T-helper 2 cell treated with Interferon-gamma antibody and Interleukin-4, amounts not matched to agents 5 μg/mL and 100 μg/mL, for 36 hours (primary cell): ENCODE measurements at regions not wholly inside any gene's neighbourhood (a gene's known extent, or its start where the extent isn't known, plus 50 kb on each side); places are given as distances from the start of the nearest gene placed in this dataset.
"Not testable (repeated sequence)": the region's sequence is repeated elsewhere in the genome, so short reads cannot be mapped to it uniquely, and the experiment has no call there.

Source experiments
- DNase-seq: peaks from one replicate; pipeline ENCODE4 v3.0.0; 2021; ENCODE audit warnings: low spot score
- H3K27ac Mint-ChIP-seq: one replicate; pipeline ENCODE4 v1.8.0; 2021; ENCODE audit warnings: mild to moderate bottlenecking, mixed read lengths
- H3K27me3 Mint-ChIP-seq: one replicate; pipeline ENCODE4 v1.8.0; 2021; ENCODE audit warnings: low read depth, mixed read lengths
- H3K36me3 Mint-ChIP-seq: one replicate; pipeline ENCODE4 v1.8.0; 2021; ENCODE audit warnings: low read depth, mixed read lengths
- H3K4me1 Mint-ChIP-seq: one replicate; pipeline ENCODE4 v1.8.0; 2021; ENCODE audit warnings: low read depth, mixed read lengths
- H3K4me3 Mint-ChIP-seq: one replicate; pipeline ENCODE4 v1.8.0; 2022; ENCODE audit warnings: mild to moderate bottlenecking, moderate library complexity, mixed read lengths
- H3K9me3 Mint-ChIP-seq: one replicate; pipeline ENCODE4 v1.8.0; 2021; ENCODE audit warnings: mixed read lengths

- DNase-seq: no peak
- Mint-ChIP-seq H3K27me3 (no peaks in the 10 kb centered on the region), H3K9me3 (no peaks in the 10 kb centered on the region), H3K4me3 (no peak overlapping the region), H3K4me1 (no peaks in the 10 kb centered on the region), H3K36me3 (peaks cover 21% of the 10 kb centered on the region), H3K27ac (no peak overlapping the region)
These were observed 481.9 kb downstream of the UTRN start for GRCh38 chr6:144767051-144767450.

DNA sequence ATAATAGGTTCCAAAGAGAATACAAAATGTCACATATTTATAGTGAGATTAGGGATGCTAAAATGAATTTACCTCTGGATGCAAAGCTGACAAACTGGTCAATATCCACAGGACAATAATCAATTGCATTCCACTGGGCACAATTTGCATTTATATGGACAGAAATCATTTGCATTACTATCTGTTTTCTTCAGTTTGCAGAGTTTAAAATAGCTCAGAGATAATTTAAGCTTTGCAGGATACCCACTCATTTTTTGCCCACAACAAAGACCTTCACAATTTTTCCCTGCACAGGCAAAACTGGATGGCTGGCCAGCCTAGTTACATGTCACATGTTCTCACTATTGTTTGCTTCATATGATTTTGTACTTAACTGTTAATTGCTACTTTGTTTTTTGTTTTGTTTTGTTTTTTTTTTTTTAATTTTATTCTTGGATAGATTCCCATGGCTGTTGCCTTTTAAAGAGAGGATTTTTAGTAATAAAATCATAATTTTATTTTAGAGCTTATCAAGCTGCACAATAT, 483.5 kb downstream of the UTRN start:
- Mint-ChIP-seq H3K4me3 (no peak overlapping the region), H3K27me3 (no peaks in the 10 kb centered on the region), H3K27ac (no peak overlapping the region), H3K9me3 (no peaks in the 10 kb centered on the region), H3K4me1 (no peaks in the 10 kb centered on the region), H3K36me3 (peaks cover 23% of the 10 kb centered on the region)
- no peak for DNase-seq

DNA sequence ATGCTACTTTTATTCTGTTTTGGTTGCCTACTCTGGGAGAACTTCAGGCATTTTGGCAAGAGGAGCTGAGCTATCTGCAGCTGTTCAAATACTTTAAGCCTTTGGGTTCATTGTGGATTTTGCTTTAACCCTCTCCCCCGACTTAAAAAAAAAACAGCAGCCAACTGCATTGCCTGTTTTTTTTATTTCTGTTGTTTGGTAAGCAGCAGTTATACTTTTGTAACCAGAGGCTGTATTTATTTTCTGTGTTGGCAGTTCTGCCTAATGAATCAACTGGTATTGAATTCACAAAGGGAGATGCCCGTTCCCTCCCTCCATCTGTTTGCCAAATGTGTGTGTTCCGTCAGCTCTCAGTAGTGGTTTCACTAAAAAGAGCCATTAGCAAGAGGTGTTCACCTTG, 484.0 kb downstream of the UTRN start:
- Mint-ChIP-seq H3K27me3 (no peaks in the 10 kb centered on the region), H3K4me3 (no peak overlapping the region), H3K36me3 (peaks cover 28% of the 10 kb centered on the region), H3K4me1 (no peaks in the 10 kb centered on the region), H3K9me3 (no peaks in the 10 kb centered on the region), H3K27ac (no peak overlapping the region)
- no peak for DNase-seq

- Mint-ChIP-seq H3K4me1 (peaks cover 4% of the 10 kb centered on the region), H3K27me3 (no peaks in the 10 kb centered on the region), H3K36me3 (peaks cover 44% of the 10 kb centered on the region), H3K4me3 (no peak overlapping the region), H3K27ac (no peak overlapping the region), H3K9me3 (no peaks in the 10 kb centered on the region)
- DNase-seq: no peak
These were observed 491.1 kb downstream of the UTRN start for GRCh38 chr6:144776031-144776819.

DNA sequence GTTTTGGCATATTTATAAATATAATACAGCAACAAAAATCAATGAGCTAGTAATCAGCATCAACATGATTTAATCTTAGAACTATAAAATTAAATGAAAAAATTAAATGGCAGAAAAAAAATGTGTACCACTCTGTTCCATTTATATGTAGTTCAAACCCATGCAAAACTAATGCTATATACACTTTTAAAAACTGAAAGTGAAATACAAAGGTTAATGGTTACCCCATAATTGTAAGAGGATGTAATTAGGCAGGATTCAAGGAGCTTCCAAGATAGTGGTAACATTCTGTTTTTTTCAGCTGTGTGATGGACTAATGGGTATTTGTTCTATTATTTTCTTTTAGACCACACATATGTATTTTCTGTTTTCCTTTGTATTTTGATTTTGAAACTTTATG, 492.1 kb downstream of the UTRN start:
- DNase-seq: no peak
- H3K4me1 Mint-ChIP-seq: peaks cover 4% of the 10 kb centered on the region
- peaks cover 47% of the 10 kb centered on the region for H3K36me3 Mint-ChIP-seq
- no peaks in the 10 kb centered on the region for H3K9me3 Mint-ChIP-seq
- no peak overlapping the region for H3K27ac Mint-ChIP-seq
- no peak overlapping the region for H3K4me3 Mint-ChIP-seq
- no peaks in the 10 kb centered on the region for H3K27me3 Mint-ChIP-seq

GRCh38 chr6:144778056-144778455, 492.9 kb downstream of the UTRN start:
- H3K27me3 Mint-ChIP-seq: no peaks in the 10 kb centered on the region

DNA sequence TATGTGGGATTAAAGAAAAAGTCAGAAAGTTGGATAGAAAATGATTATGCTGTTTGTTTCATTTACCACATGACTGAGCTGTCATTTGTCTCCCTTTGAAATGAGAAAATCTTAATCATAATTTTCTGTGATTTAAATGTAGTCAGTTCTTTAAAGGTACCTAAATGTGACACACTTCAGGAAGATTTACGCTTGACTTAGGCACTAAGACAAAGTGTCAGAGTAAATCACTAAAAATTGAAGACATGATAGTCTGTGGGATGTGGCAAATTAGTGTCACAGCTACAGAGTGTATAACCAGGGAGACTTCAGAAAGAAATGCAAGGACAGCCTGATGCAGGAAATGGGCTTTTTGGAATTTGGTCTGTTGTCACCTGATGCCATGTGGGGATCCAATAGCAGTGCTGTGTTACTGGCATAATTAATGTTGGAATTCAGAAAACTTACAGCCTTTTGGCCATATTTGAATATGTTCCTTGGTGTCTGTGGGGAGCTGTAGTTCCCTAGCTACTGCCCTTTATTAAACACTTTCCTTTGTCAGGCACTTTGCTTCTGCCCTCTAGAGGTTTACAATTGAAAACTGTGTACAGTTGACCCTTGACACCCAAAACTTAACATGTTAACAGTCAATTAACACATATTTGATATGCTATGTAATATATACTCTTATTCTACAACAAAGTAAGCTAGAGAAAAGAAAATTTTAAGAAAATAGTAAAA, 493.8 kb downstream of the UTRN start:
- H3K27me3 Mint-ChIP-seq: no peaks in the 10 kb centered on the region
- peaks cover 4% of the 10 kb centered on the region for H3K4me1 Mint-ChIP-seq
- no peak overlapping the region for H3K27ac Mint-ChIP-seq
- no peaks in the 10 kb centered on the region for H3K9me3 Mint-ChIP-seq
- DNase-seq: no peak
- peaks cover 36% of the 10 kb centered on the region for H3K36me3 Mint-ChIP-seq
- H3K4me3 Mint-ChIP-seq: no peak overlapping the region

More at GRCh38 chr6:144778056-144778455, 492.9 kb downstream of the UTRN start:
- no peak for DNase-seq
- no peaks in the 10 kb centered on the region for H3K9me3 Mint-ChIP-seq
- peaks cover 4% of the 10 kb centered on the region for H3K4me1 Mint-ChIP-seq
- H3K27ac Mint-ChIP-seq: no peak overlapping the region
- H3K36me3 Mint-ChIP-seq: peaks cover 43% of the 10 kb centered on the region
- no peak overlapping the region for H3K4me3 Mint-ChIP-seq

GRCh38 chr6:144781836-144782235, 496.7 kb downstream of the UTRN start:
- H3K4me3 Mint-ChIP-seq: no peak overlapping the region
- DNase-seq: no peak
- H3K9me3 Mint-ChIP-seq: no peaks in the 10 kb centered on the region
- no peaks in the 10 kb centered on the region for H3K27me3 Mint-ChIP-seq
- H3K4me1 Mint-ChIP-seq: peaks cover 4% of the 10 kb centered on the region
- peaks cover 16% of the 10 kb centered on the region for H3K36me3 Mint-ChIP-seq
- H3K27ac Mint-ChIP-seq: no peak overlapping the region

DNA sequence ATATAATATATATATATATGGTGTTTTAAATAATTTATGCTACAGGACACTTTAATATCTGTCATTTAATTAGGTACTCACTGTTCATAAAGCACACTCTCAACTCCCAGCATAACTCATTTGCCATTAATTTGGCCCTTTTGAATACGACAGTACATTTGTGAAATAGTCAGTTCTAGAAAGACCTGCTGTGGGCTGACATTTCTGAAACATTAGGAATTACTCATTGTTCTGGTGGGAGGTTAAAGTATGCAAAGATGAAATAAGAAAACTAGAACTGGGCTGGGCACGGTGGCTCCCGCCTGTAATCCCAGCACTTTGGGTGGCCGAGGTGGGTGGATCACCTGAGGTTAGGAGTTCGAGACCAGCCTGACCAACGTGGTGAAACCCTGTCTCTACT, 497.5 kb downstream of the UTRN start:
- Mint-ChIP-seq H3K36me3 (peaks cover 13% of the 10 kb centered on the region), H3K27ac (no peak overlapping the region), H3K4me1 (peaks cover 3% of the 10 kb centered on the region), H3K27me3 (no peaks in the 10 kb centered on the region), H3K9me3 (no peaks in the 10 kb centered on the region), H3K4me3 (no peak overlapping the region)
- DNase-seq: peak; percentile 6

- DNase-seq: no peak
- H3K27me3 Mint-ChIP-seq: no peaks in the 10 kb centered on the region
- peaks cover 14% of the 10 kb centered on the region for H3K36me3 Mint-ChIP-seq
- H3K4me1 Mint-ChIP-seq: no peaks in the 10 kb centered on the region
- no peaks in the 10 kb centered on the region for H3K9me3 Mint-ChIP-seq
- H3K4me3 Mint-ChIP-seq: no peak overlapping the region
- no peak overlapping the region for H3K27ac Mint-ChIP-seq
These were observed 499.9 kb downstream of the UTRN start for GRCh38 chr6:144785056-144785455.

DNA sequence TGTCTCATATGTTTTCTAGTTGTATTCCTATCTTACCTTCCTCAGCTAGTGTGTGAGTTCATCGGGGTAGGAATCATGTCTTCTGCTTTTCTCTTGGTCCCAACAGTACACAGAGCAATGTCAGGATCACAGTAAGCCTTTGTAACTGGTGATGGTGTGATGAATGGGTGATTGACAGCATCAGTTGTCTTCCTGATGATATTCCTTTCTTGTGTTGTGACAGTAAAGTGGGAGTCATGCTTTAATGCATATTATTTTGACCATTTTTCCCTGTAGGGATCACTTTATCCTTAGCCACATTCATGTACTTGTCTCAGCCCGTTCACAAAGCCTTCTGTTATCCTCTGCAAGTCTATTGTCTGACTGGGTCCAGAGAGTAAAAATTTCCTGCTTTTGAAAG, 501.7 kb downstream of the UTRN start:
- Mint-ChIP-seq H3K4me1 (no peaks in the 10 kb centered on the region), H3K4me3 (no peak overlapping the region), H3K27me3 (no peaks in the 10 kb centered on the region), H3K27ac (no peak overlapping the region), H3K36me3 (peaks cover 13% of the 10 kb centered on the region), H3K9me3 (no peaks in the 10 kb centered on the region)
- DNase-seq: no peak

GRCh38 chr6:144793744-144794143, 508.6 kb downstream of the UTRN start:
- peaks cover 57% of the 10 kb centered on the region for H3K36me3 Mint-ChIP-seq
- peaks cover 15% of the 10 kb centered on the region for H3K9me3 Mint-ChIP-seq
- H3K27me3 Mint-ChIP-seq: no peaks in the 10 kb centered on the region
- H3K27ac Mint-ChIP-seq: no peak overlapping the region
- no peak for DNase-seq
- H3K4me1 Mint-ChIP-seq: no peaks in the 10 kb centered on the region
- no peak overlapping the region for H3K4me3 Mint-ChIP-seq

DNA sequence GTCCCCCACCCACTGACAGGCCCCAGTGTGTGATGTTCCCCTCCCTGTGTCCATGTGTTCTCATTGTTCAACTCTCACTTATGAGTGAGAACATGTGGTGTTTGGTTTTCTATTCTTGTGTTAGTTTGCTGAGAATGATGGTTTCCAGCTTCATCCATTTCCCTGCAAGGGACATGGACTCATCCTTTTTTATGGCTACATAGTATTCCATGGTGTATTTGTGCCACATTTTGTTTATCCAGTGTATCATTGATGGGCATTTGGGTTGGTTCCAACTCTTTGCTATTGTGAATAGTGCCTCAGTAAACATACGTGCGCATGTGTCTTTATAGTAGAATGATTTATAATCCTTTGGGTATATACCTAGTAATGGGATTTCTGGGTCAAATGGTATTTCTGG, 509.9 kb downstream of the UTRN start:
- not testable (repeated sequence) for DNase-seq, H3K27me3 Mint-ChIP-seq, H3K4me1 Mint-ChIP-seq, H3K4me3 Mint-ChIP-seq, H3K27ac Mint-ChIP-seq
- Mint-ChIP-seq H3K36me3 (peaks cover 62% of the 10 kb centered on the region), H3K9me3 (peaks cover 15% of the 10 kb centered on the region)

DNA sequence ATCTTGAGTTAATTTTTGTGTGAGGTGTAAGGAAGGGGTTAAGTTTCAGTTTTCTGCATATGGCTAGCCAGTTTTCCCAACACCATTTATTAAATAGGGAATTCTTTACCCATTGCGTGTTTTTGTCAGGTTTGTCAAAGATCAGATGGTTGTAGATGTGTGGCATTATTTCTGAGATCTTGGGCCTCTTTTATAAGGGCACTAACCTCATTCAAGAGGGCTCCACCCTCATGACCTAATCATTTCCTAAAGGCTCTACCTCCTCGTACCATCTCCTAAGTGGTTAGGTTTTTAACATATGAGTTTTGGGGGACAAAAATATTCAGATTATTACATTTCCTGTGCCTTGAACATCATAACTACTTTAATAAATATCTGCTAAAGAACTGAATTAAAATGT, 510.9 kb downstream of the UTRN start:
- Mint-ChIP-seq H3K27me3 (no peaks in the 10 kb centered on the region), H3K27ac (no peak overlapping the region), H3K36me3 (peaks cover 61% of the 10 kb centered on the region), H3K4me3 (no peak overlapping the region), H3K4me1 (no peaks in the 10 kb centered on the region), H3K9me3 (peaks cover 15% of the 10 kb centered on the region)
- no peak for DNase-seq
